AG09319 (cell line): ENCODE measurements at regions not wholly inside any gene's neighbourhood (a gene's known extent, or its start where the extent isn't known, plus 50 kb on each side); places are given as distances from the start of the nearest gene placed in this dataset.
A peak's percentile ranks its signal among the peaks of the same experiment; 100 is the strongest.

Experiments
- DNase-seq: peaks from one replicate; pipeline ENCODE4 v3.0.0-alpha.2; 2010; ENCODE audit warnings: low read depth; ENCODE audit errors: extremely low read depth
- CTCF ChIP-seq: IDR thresholded peaks from 2 replicates; pipeline ENCODE4 v1.5.1; 2011; ENCODE audit warnings: low read depth, mild to moderate bottlenecking, inconsistent platforms, low read length, moderate library complexity

GRCh38 chr15:38745626-38746025 lies 181.0 kb upstream of the RASGRP1 start:
- DNase-seq = no peak
- no peak for TF ChIP-seq CTCF

GRCh38 chr15:38746211-38746610 lies 181.6 kb upstream of the RASGRP1 start:
- no peak for DNase-seq
- no peak for TF ChIP-seq CTCF

GRCh38 chr15:38748710-38749109 lies 184.1 kb upstream of the RASGRP1 start:
- no peak for DNase-seq
- TF ChIP-seq CTCF = no peak

GRCh38 chr15:38750786-38751185 lies 186.2 kb upstream of the RASGRP1 start:
- DNase-seq = no peak
- no peak for TF ChIP-seq CTCF

- DNase-seq = no peak
- TF ChIP-seq CTCF = no peak
Observed at GRCh38 chr15:38755718-38756117, 191.1 kb upstream of the RASGRP1 start.

- no peak for TF ChIP-seq CTCF
- DNase-seq = no peak
Observed at GRCh38 chr15:38756441-38756840, 191.8 kb upstream of the RASGRP1 start.

- no peak for TF ChIP-seq CTCF
- peak; percentile 35 for DNase-seq
Observed at GRCh38 chr15:38758043-38758442, 193.4 kb upstream of the RASGRP1 start.

GRCh38 chr15:38761681-38762080 lies 197.1 kb upstream of the RASGRP1 start:
- TF ChIP-seq CTCF = no peak

More at GRCh38 chr15:38761681-38762080, 197.1 kb upstream of the RASGRP1 start:
- DNase-seq = no peak
